Transverse colon (tissue), 4 donors: ENCODE measurements at regions not wholly inside any gene's neighbourhood (a gene's known extent, or its start where the extent isn't known, plus 50 kb on each side); places are given as distances from the start of the nearest gene placed in this dataset.

ENCODE experiments used
- DNase-seq: peaks from one replicate; pipeline ENCODE4 v3.0.0-alpha.2; 2019
- H3K27ac ChIP-seq, 4 donors: fragments of 200-600 bp; sonication (generic); 2 replicates each; pipeline ENCODE4 v1.5.1; 2016 to 2018; ENCODE audit warnings: inconsistent platforms in 4 of 4
- H3K27me3 ChIP-seq: fragments of 200-600 bp; sonication (generic); 2 replicates; pipeline ENCODE4 v1.5.1; 2017; ENCODE audit warnings: inconsistent platforms
- H3K36me3 ChIP-seq, 4 donors: fragments of 200-600 bp; sonication (generic); 2 replicates each; pipeline ENCODE4 v1.5.1; 2017 to 2019; ENCODE audit warnings: inconsistent platforms in 4 of 4
- H3K4me1 ChIP-seq, 4 donors: fragments of 200-600 bp; sonication (generic); 2 replicates each; pipeline ENCODE4 v1.5.1; 2017 to 2020; ENCODE audit warnings: inconsistent platforms in 4 of 4
- H3K4me3 ChIP-seq, 4 donors: fragments of 200-600 bp; sonication (generic); 1 replicate in 1 of 4; 2 replicates in 3 of 4; pipeline versions ENCODE4 v1.5.1 to v1.6.1; 2017 to 2019; ENCODE audit warnings: inconsistent platforms in 4 of 4
- H3K9me3 ChIP-seq, 2 donors: fragments of 200-600 bp; sonication (generic); 2 replicates each; pipeline ENCODE4 v1.5.1; 2017 to 2019; ENCODE audit warnings: inconsistent platforms in 2 of 2
- CTCF ChIP-seq, 5 experiments: fragments of 200-600 bp in 3 of 5; fragments of 450-650 bp in 2 of 5; sonication (generic) in 3 of 5; IDR thresholded peaks; 1 replicate in 2 of 5; 2 replicates in 3 of 5; pipeline ENCODE4 v1.5.1; 2016 to 2017; ENCODE audit warnings: antibody characterized with exemption in 5 of 5, inconsistent platforms in 3 of 5, mild to moderate bottlenecking in 2 of 5, moderate library complexity in 1 of 5
- EP300 ChIP-seq: sonication (generic); formaldehyde crosslinking; IDR thresholded peaks from one replicate; pipeline ENCODE4 v1.6.1; 2017; ENCODE audit warnings: antibody characterized with exemption, low read depth
- POLR2A ChIP-seq: fragments of 450-650 bp; IDR thresholded peaks from one replicate; pipeline ENCODE4 v1.6.1; 2016; ENCODE audit warnings: antibody characterized with exemption, mild to moderate bottlenecking, moderate library complexity
- POLR2AphosphoS5 ChIP-seq, 3 donors: sonication (generic); formaldehyde crosslinking; IDR thresholded peaks; one replicate each; pipeline ENCODE4 v1.6.1; 2016; ENCODE audit warnings: antibody characterized with exemption in 3 of 3
- WGBS, 2 donors: methylation state at CpG; one replicate each; pipeline ENCODE4 v1.1.5; 2018; ENCODE audit warnings: low coverage in 1 of 2; 5-methylcytosine and 5-hydroxymethylcytosine counted together
- in situ Hi-C, 4 donors: fragments of 200-750 bp; cut with MboI; loops; one replicate each; pipeline versions ENCODE4 v1.15.0 to v1.15.1; 2017; ENCODE audit warnings: low sequenced_read_pairs in 3 of 4, low pct_ligation_motif_present in 1 of 4, low pct_unique_long_range_greater_than_20kb in 1 of 4
- intact Hi-C: fragments of 100-400 bp; cut with DNase I; formaldehyde crosslinking; loops from one replicate; pipeline ENCODE4 v1.15.1; 2023; ENCODE audit warnings: low total_unique reads

DNA sequence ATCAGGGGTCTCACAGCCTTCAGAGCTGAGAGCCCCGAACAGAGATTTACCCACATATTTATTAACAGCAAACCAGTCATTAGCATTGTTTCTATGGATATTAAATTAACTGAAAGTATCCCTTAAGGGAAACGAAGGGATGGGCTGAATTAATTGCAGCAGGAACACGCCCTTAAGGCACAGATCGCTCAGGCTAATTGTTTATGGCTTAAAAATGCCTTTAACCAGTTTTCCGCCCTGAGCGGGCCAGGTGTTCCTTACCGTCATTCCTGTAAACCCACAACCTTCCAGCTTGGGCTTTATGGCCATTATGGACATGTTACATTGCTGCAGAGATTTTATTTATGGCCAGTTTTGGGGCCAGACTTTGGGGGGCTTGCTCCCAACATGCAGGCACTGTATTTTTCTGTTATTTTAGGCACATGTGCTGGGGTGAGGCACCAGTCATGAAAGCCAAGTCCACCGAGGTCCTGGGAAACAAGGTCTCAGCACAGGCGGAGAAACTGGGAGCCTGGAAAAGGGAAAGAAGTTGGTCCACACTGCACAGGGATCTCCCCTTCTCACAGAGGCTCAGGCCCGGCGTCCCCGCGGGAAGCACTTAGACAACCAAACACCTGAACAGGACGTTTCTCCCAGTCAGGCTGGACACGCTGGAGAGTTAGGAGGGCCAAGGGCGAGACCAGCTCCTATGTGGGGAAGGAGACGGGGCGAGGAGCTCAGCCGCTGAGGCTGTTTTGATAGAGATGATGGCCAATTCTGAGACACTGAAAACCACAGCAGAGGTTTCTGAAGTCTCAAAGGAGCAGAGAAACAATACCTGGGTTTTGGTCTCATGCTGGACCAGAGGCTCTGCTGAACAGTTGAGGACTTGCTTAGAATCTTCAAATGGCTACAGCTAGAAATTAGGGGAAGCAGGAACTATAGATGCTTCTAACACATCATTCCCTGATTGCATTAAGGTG is 86.7 kb downstream of the TMEM18 start:
- no peak overlapping the region for H3K4me3 ChIP-seq
- TF ChIP-seq POLR2AphosphoS5 (IDR thresholded peaks at IDR 0.05) (no peak), EP300 (no peak), POLR2A (no peak), CTCF (IDR thresholded peaks at IDR 0.05) (no peak)
- H3K36me3 ChIP-seq: no peaks in the 10 kb centered on the region
- intact Hi-C loops: no loop called here
- WGBS, 2 donors: 75 to 78% methylated on average over 9 to 19 of the region's 19 CpGs
- H3K4me1 ChIP-seq: no peaks in the 10 kb centered on the region
- H3K27ac ChIP-seq: no peak overlapping the region
- H3K9me3 ChIP-seq: no peaks in the 10 kb centered on the region
- no peaks in the 10 kb centered on the region for H3K27me3 ChIP-seq
- no peak for DNase-seq
- in situ Hi-C loops: no loop called here

- intact Hi-C loops (no loop called here), in situ Hi-C loops (no loop called here)
- no peak for DNase-seq
- Histone ChIP-seq H3K36me3 (no peaks in the 10 kb centered on the region), H3K27me3 (no peaks in the 10 kb centered on the region), H3K9me3 (no peaks in the 10 kb centered on the region), H3K4me1 (no peaks in the 10 kb centered on the region), H3K4me3 (no peak overlapping the region), H3K27ac (no peak overlapping the region)
- 83 to 85% methylated on average over 8 to 10 of the region's 10 CpGs for WGBS, 2 donors
- TF ChIP-seq CTCF (IDR thresholded peaks at IDR 0.05) (no peak), POLR2A (no peak), EP300 (no peak), POLR2AphosphoS5 (IDR thresholded peaks at IDR 0.05) (no peak)
Measured at GRCh38 chr2:589281-590130, 87.7 kb downstream of the TMEM18 start.

- Histone ChIP-seq H3K9me3 (no peaks in the 10 kb centered on the region), H3K27ac (no peak overlapping the region), H3K27me3 (no peaks in the 10 kb centered on the region), H3K4me1 (no peaks in the 10 kb centered on the region), H3K36me3 (no peaks in the 10 kb centered on the region), H3K4me3 (no peak overlapping the region)
- in situ Hi-C loops: no loop called here
- intact Hi-C loops: no loop called here
- TF ChIP-seq EP300: no peak
- no peak for TF ChIP-seq POLR2A
- no peak for TF ChIP-seq CTCF (IDR thresholded peaks at IDR 0.05)
- WGBS, 2 donors: 91% methylated on average over 17 of the region's 17 CpGs; no CpG with 5 or more reads in 1 of the 2 donors
- DNase-seq: no peak
Measured at GRCh38 chr2:588074-588645, 89.0 kb downstream of the TMEM18 start.
